Activated CD4-positive, alpha-beta T cell treated with anti-CD3 and anti-CD28 coated beads, Interleukin-2, Interleukin-4, amounts not matched to agents 100 ng/mL and 50 ng/mL, durations not matched to agents 16 hours and 8 hours (primary cell): ENCODE measurements at regions not wholly inside any gene's neighbourhood (a gene's known extent, or its start where the extent isn't known, plus 50 kb on each side); places are given as distances from the start of the nearest gene placed in this dataset.

Source experiments
- DNase-seq: peaks from one replicate; pipeline ENCODE4 v3.0.0-alpha.2; 2020; ENCODE audit warnings: low spot score

DNA sequence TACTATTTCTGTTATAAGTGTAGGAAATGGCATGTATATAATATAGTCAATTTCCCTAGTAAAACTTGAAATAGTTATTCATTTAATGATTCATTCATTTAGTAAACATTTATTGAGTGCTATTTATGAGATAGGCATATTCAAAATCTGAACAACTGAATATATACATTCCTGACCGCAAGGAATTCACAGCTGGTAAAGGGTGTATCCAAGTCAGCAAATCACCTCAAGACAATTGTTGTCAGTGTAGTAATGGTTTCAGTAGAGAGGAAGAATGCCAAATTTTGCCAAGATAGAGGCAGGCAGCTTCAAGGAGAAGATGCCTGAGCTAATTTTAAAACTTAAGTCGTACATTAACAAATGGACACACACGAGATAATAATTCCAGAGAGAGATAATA lies 89.8 kb upstream of the CHST9 start:
- DNase-seq, result no peak

GRCh38 chr18:27270508-27270907 lies 85.4 kb upstream of the CHST9 start:
- no peak for DNase-seq

DNA sequence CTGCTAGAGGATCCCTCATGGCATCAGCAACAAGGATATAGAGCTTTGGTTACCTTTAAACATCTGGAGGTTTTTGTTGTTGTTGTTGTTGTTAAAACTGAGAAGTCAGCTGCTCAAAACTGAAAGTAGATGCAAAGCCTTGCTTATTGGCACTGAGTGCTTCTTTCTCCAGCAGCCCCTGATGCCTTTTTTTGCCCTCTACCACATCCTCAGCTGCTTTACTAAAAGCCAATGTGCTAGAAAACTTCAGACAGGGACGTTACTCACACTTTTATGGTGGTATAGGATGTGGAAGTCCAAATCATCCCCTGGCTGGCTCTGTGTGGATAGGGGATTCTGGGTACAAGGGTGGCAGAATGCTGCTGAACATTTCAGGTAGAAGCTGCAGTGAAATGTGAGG lies 78.3 kb upstream of the CHST9 start:
- DNase-seq, result no peak

DNA sequence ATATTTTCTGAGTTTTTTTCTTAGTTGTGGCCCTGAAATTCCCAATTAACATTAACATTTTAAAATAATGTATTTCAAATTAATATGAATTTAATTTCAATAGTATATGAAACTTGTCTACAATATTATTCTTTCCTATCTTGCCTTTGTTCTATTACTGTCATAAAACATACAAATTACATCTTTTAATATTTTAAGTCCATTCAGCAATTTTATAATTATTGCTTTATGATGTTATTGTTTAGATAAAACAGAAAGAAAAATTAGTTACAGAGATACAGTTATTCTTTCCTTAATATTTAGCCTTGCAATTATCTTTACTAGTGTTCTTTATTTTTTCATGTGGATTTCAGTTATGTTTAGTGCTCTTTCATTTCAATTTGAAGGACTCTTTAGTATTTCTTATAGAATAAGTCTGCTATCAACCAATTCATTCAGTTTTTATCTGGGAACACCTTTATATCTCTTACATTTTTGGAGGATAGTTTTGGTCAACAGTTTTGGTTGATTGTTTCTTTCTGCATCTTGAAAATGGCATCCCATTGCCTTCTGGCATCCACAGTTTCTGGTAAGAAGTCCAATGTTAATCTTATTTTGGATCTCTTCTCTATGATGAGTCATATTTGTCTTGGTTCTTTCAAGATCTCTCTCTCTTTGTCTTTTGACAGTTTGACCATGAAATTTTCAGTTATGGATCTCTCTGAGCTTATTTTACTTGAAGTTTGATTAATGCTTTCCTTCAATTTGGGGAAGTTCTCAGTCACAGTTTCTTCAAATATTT lies 76.9 kb upstream of the CHST9 start:
- DNase-seq, result no peak

DNA sequence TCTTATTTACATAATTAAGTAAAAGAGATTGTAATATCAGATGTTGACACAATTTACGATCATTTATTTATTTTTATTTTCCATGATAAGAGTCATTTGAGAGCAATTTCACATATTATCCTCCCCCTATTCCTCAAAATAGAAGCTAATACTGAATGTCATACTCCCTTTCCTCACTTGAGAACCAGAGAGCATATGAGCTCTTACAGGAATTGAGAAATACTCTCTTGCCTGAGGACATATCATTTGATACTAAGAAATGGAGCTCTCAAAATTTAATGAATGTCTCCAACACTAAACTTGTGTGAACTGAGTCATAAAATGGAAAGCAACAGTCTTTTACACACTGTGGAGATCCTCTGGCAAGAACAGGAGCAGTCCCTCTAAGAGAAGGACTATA lies 68.5 kb upstream of the CHST9 start:
- DNase-seq, result no peak

GRCh38 chr18:27250471-27250870 lies 65.4 kb upstream of the CHST9 start:
- no peak for DNase-seq

GRCh38 chr18:27249933-27250332 lies 64.8 kb upstream of the CHST9 start:
- no peak for DNase-seq

DNA sequence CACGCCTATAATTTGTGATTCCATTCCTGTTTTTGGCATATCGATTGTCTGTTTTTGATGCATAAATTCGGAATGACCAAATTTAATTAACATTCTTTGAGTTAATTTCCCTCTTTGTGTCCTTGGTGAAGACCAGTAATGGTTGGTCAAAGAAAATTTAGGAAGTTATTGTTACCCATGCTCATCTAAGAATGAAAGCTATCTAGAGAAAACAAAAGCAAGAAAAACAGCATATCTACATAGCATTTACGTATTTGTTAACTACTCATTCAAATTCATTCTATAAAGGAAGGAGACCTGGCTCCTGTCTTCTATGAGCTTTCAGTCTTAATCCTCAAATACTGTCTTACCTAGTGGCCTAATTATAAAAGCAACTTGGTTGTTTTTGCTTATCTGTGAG lies 59.2 kb upstream of the CHST9 start:
- no peak for DNase-seq

DNA sequence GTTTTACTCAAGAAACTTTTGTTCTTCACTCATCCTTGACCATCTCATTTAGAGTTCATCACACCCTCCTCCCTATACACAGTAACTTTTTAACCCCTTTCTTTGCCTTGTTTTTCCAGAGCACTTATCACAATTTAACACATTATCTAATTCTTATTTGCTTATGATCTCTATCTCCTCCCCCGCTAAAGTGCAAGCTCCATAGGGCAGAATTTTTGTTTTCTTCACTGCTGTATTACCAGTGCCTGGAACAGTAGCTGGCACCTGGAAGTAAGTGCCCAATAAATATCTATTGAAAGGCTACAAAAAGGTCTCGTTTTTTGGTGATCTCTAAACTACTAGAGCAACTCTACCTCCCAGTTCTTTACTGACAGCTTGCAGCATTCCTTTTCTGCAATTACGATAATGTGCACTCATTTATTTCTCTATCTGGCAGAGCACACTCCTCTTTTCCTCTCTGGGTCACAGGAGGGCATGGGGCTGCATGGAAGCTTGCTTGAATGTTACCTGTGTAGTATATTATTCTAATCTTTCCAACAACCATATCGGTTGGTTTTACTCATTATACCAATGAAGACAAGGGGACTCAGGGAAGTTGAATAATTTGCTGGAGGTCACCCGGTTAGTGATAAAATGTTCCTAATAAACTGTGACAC lies 57.4 kb upstream of the CHST9 start:
- DNase-seq, result no peak

- DNase-seq, result no peak
These were observed 55.3 kb upstream of the CHST9 start for GRCh38 chr18:27240383-27240782.

GRCh38 chr18:27239669-27240068 lies 54.6 kb upstream of the CHST9 start:
- DNase-seq, result no peak

- no peak for DNase-seq
These were observed 50.2 kb upstream of the CHST9 start for GRCh38 chr18:27235218-27235870.
